Heart right ventricle (tissue), 16 donors: ENCODE measurements at regions not wholly inside any gene's neighbourhood (a gene's known extent, or its start where the extent isn't known, plus 50 kb on each side); places are given as distances from the start of the nearest gene placed in this dataset.

ENCODE experiments used
- ATAC-seq, 8 donors: fragments of 200-7000 bp; cut with Tn5 transposase; one replicate each; pipeline ENCODE4 v1.9.1; 2020; ENCODE audit warnings: mild to moderate bottlenecking in 8 of 8, moderate library complexity in 8 of 8, moderate number of reproducible peaks in 1 of 8
- DNase-seq, 2 donors: peaks; one replicate each; pipeline ENCODE4 v3.0.0-alpha.2; 2020
- H3K27ac ChIP-seq, 10 donors: fragments of 200-600 bp; sonication (generic) in 2 of 10; one replicate each; pipeline versions ENCODE4 v1.5.0 to v1.8.0; 2020 to 2022; ENCODE audit warnings: mild to moderate bottlenecking in 3 of 10
- H3K27me3 ChIP-seq, 7 donors: fragments of 200-600 bp; one replicate each; pipeline ENCODE4 v1.8.0; 2021 to 2022; ENCODE audit warnings: mild to moderate bottlenecking in 2 of 7
- H3K36me3 ChIP-seq, 9 donors: fragments of 200-600 bp; sonication (generic) in 1 of 9; one replicate each; pipeline versions ENCODE4 v1.5.0 to v1.8.0; 2020 to 2022; ENCODE audit warnings: mild to moderate bottlenecking in 2 of 9
- H3K4me1 ChIP-seq, 9 donors: fragments of 200-600 bp; sonication (generic) in 1 of 9; one replicate each; pipeline versions ENCODE4 v1.5.0 to v1.8.0; 2020 to 2022; ENCODE audit warnings: mild to moderate bottlenecking in 4 of 9
- H3K4me3 ChIP-seq, 10 donors: fragments of 200-600 bp; sonication (generic) in 2 of 10; one replicate each; pipeline versions ENCODE4 v1.5.0 to v1.8.0; 2020 to 2022; ENCODE audit warnings: mild to moderate bottlenecking in 7 of 10, moderate library complexity in 2 of 10
- H3K9me3 ChIP-seq, 11 donors: fragments of 200-600 bp in 10 of 11; sonication (generic) in 2 of 11; one replicate each; pipeline versions ENCODE4 v1.5.0 to v1.8.0; 2013 to 2022; ENCODE audit warnings: mild to moderate bottlenecking in 2 of 11, control low read depth in 1 of 11, moderate library complexity in 1 of 11
- WGBS, 2 donors: extraction: QIAGEN DNeasy Blood & Tissue Kit; methylation state at CpG; one replicate each; pipeline ENCODE4 v1.1.7; 2013; ENCODE audit warnings: inconsistent platforms in 1 of 2; 5-methylcytosine and 5-hydroxymethylcytosine counted together
- intact Hi-C, 10 donors: fragments of 100-400 bp; cut with DNase I; formaldehyde crosslinking; loops; one replicate each; pipeline versions ENCODE4 v1.11.1 to v1.14.2; 2022
- TF ChIP-seq, protein P1 (sequence below), 9 donors: fragments of 200-600 bp; sonication (generic) in 2 of 9; IDR thresholded peaks; one replicate each; pipeline versions ENCODE4 v1.5.0 to v1.8.0; 2021 to 2022; ENCODE audit warnings: antibody characterized with exemption in 9 of 9, mild to moderate bottlenecking in 5 of 9, moderate library complexity in 1 of 9
- donor health status: Arrhythmogenic right ventricular cardiomyopathy.
- donor health status: ischemic (EF 13 %, LVEDD 7.1; RV severe dilation, severe dysfunction).
- donor health status: healthy with polysubstance abuse.
- donor health status: DM: no; HTN: yes; CAD: no.
- donor health status: DM: no; HTN: no; CAD: no.
- donor health status: ischemic (EF 25% LVEDD 6.9; RV normal size, moderate dysfunction).
- donor health status: ischemic (EF 25% LVEDD 5.7; RV mildly dilated, moderate dysfunction).
- donor health status: healthy.
- donor health status: DM: yes; HTN: yes; CAD: no.
- donor health status: Ischemic cardiomyopathy.
- donor health status: ischemic (EF 35%, LVEDD 5.7; RV mildly dilated, moderate dysfunction).
- donor health status: nonischemic (EF 11% LVEDD 7.7; RV severe dilation, severe dysfunction).
- donor health status: DM: yes; HTN: yes; CAD: no.
- donor health status: PGD.
- donor health status: ischemic (EF 29% LVEDD 5.4; RV normal size, mild dysfunction).
- donor health status: nonischemic (EF 23%, LVEDD 6.1; RV moderate dilation, normal function).

GRCh38 chr4:3351997-3352396, 59.2 kb downstream of the RGS12 start:
- WGBS, 2 donors, result 86 to 87% methylated on average over 3 of the region's 3 CpGs
- H3K4me3 ChIP-seq, result no peak overlapping the region
- peaks cover 0 to 9% (median 0%) of the 10 kb centered on the region in 11 donors for H3K9me3 ChIP-seq
- no peak for ATAC-seq
- H3K4me1 ChIP-seq, result peaks cover 0 to 13% (median 0%) of the 10 kb centered on the region in 9 donors
- no peak overlapping the region for H3K27ac ChIP-seq
- H3K27me3 ChIP-seq, result no peaks in the 10 kb centered on the region
- no peak for DNase-seq
- H3K36me3 ChIP-seq, result no peaks in the 10 kb centered on the region
- intact Hi-C loops, result no loop called here
- TF ChIP-seq, protein P1, sequence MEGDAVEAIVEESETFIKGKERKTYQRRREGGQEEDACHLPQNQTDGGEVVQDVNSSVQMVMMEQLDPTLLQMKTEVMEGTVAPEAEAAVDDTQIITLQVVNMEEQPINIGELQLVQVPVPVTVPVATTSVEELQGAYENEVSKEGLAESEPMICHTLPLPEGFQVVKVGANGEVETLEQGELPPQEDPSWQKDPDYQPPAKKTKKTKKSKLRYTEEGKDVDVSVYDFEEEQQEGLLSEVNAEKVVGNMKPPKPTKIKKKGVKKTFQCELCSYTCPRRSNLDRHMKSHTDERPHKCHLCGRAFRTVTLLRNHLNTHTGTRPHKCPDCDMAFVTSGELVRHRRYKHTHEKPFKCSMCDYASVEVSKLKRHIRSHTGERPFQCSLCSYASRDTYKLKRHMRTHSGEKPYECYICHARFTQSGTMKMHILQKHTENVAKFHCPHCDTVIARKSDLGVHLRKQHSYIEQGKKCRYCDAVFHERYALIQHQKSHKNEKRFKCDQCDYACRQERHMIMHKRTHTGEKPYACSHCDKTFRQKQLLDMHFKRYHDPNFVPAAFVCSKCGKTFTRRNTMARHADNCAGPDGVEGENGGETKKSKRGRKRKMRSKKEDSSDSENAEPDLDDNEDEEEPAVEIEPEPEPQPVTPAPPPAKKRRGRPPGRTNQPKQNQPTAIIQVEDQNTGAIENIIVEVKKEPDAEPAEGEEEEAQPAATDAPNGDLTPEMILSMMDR (IDR thresholded peaks at IDR 0.05), result no peak

DNA sequence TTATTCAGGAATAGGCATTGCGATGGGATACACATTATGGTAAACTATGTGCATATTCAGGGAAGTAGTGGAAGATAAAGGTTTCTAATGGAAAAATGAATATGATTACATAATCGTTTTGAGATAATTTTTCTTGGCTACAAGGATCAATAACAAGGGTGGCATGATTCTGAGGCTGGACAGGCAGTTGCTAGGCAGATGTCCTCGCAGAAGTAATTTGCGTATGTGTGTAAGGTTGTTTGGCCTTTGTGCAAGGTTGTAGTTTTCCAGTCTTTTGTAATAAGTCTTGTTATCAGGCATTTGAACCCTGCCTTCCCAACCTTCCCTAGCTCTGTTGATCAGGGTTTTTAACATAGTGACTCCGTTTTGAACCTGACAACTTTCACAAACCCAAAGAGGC, 59.7 kb downstream of the RGS12 start:
- Histone ChIP-seq H3K9me3 (peaks cover 0 to 12% (median 0%) of the 10 kb centered on the region in 11 donors), H3K27ac (no peak overlapping the region), H3K36me3 (no peaks in the 10 kb centered on the region), H3K27me3 (no peaks in the 10 kb centered on the region), H3K4me3 (no peak overlapping the region), H3K4me1 (peaks cover 0 to 13% (median 0%) of the 10 kb centered on the region in 9 donors)
- 95 to 97% methylated on average over 5 of the region's 5 CpGs for WGBS, 2 donors
- DNase-seq (no peak), ATAC-seq (no peak)
- TF ChIP-seq, protein P1 (IDR thresholded peaks at IDR 0.05), result no peak
- intact Hi-C loops, result no loop called here

DNA sequence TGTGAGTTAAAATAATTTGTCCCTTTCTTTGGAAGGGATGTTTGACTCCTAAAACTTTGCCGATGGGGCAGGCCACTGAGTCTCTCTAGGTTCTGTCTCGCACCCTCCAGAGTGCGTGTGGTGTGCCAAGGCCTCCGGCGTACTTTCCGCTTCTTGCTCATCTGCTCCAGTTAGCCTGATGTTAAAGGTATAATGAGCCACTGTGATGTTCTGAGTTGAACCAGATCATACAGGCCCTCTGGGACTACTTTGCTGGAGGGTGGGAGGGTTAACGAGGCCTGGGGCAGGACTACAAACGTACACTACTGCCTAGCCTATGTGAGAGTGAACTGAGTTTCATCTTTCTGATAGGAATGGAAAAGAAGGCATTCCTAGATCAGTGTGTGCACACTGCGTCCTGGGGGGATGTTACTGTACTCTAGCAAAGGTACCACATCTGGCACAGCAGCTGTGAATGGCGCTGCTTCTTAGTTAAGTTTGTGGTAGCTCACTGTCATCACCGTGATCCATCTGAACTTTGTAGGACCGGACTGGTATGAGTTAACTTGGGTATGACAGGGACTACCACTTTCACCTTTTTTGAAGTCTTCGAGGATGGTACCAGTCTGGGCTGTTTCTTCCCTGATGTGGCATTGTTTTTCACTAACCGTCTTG, 60.2 kb downstream of the RGS12 start:
- Histone ChIP-seq H3K4me3 (no peak overlapping the region), H3K36me3 (no peaks in the 10 kb centered on the region), H3K27me3 (no peaks in the 10 kb centered on the region), H3K27ac (no peak overlapping the region), H3K4me1 (peaks cover 0 to 13% (median 0%) of the 10 kb centered on the region in 9 donors), H3K9me3 (peaks cover 0 to 15% (median 0%) of the 10 kb centered on the region in 11 donors)
- intact Hi-C loops, result no loop called here
- ATAC-seq, result no peak
- DNase-seq, result no peak
- TF ChIP-seq, protein P1 (IDR thresholded peaks at IDR 0.05), result no peak
- WGBS, 2 donors, result 97 to 98% methylated on average over 14 of the region's 14 CpGs

GRCh38 chr4:3353752-3354454, 61.1 kb downstream of the RGS12 start:
- H3K36me3 ChIP-seq, result no peaks in the 10 kb centered on the region
- intact Hi-C loops, result no loop called here
- DNase-seq (no peak), ATAC-seq (no peak)
- TF ChIP-seq, protein P1 (IDR thresholded peaks at IDR 0.05), result no peak
- peaks cover 0 to 15% (median 0%) of the 10 kb centered on the region in 11 donors for H3K9me3 ChIP-seq
- H3K27me3 ChIP-seq, result no peaks in the 10 kb centered on the region
- peaks cover 0 to 18% (median 5%) of the 10 kb centered on the region in 9 donors for H3K4me1 ChIP-seq
- 96 to 98% methylated on average over 4 of the region's 4 CpGs for WGBS, 2 donors
- no peak overlapping the region for H3K27ac ChIP-seq
- no peak overlapping the region for H3K4me3 ChIP-seq
